ENCODE measurements at regions not wholly inside any gene's neighbourhood (a gene's known extent, or its start where the extent isn't known, plus 50 kb on each side); places are given as distances from the start of the nearest gene placed in this dataset.

DNA sequence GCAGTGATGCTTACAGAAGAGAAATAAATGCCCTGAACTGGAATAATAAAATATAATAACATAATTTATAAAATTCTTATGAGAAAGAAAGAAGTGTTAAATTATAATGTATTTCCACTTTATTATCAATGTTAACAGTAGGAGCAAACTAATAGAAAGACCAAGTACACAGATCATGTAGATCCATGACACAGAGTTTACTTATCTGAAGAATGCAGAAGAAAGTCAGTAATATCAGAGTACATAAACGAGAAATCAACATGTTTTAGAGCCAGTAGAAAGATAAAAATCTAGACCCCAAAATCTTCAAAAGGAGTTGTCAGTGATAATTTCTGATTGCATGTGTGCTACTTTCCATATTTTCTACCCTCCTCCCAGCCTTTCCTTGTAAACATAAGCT is 334.8 kb upstream of the MANEA start:
- H3K56ac ChIP-seq (ENCODE audit: insufficient read length, low read depth, low read length): no peak overlapping the region
- H3K27ac ChIP-seq (ENCODE audit: insufficient read length, low read depth, low read length): no peak overlapping the region
- peaks cover 5 to 10% of the 10 kb centered on the region in 2 experiments; a peak in 2 of 4 replicates for H3K4me1 Mint-ChIP-seq
- no CpG with 5 or more reads among the region's 1 CpG for WGBS (ENCODE audit: extremely low coverage, insufficient read length, low lambda C conversion rate)
- H3K27me3 Mint-ChIP-seq (ENCODE audit: low read depth): no peaks in the 10 kb centered on the region
- H3K36me3 Mint-ChIP-seq (ENCODE audit: insufficient read depth in 1 of 3, low read depth in 3 of 3): no peaks in the 10 kb centered on the region
- H3T11ph ChIP-seq (ENCODE audit: low read length): no peak overlapping the region
- H3K79me1 ChIP-seq (ENCODE audit: insufficient read depth, low read depth, low read length, poor library complexity, severe bottlenecking): no peaks in the 10 kb centered on the region
- H3K4me1 ChIP-seq (ENCODE audit: insufficient read depth, low read length): no peaks in the 10 kb centered on the region
- H3K14ac ChIP-seq (ENCODE audit: insufficient read depth, low read length): no peak overlapping the region
- H2BK20ac ChIP-seq (ENCODE audit: low read depth, low read length, poor library complexity, severe bottlenecking): no peak overlapping the region
- no peak overlapping the region for H4K5ac ChIP-seq (ENCODE audit: insufficient read length, low read depth, low read length)
- H3K9me3 Mint-ChIP-seq: no peaks in the 10 kb centered on the region
- H3K79me2 ChIP-seq (ENCODE audit: insufficient read depth, low read length): no peaks in the 10 kb centered on the region
- no peak overlapping the region for H4K8ac ChIP-seq (replicated peaks; ENCODE audit: insufficient read length, low read depth, low read length)
- no peak overlapping the region for H2AFZ ChIP-seq (ENCODE audit: low read length)
- no peak overlapping the region for H2BK12ac ChIP-seq (ENCODE audit: insufficient read length, low read depth, low read length)
- H2BK15ac ChIP-seq (ENCODE audit: low read depth, low read length): no peak overlapping the region
- no peak overlapping the region for H3K9ac ChIP-seq (ENCODE audit: extremely low read depth, insufficient read length, low read length)
- H3K23ac ChIP-seq (ENCODE audit: insufficient read length, low read depth, low read length): no peak overlapping the region
- H3K4me3 Mint-ChIP-seq: no peak overlapping the region
- no peaks in the 10 kb centered on the region for H3K27me3 ChIP-seq (ENCODE audit: insufficient read depth, low read length)
- H2BK5ac ChIP-seq (ENCODE audit: insufficient read length, low read length): no peak overlapping the region
- no peaks in the 10 kb centered on the region for H3K23me2 ChIP-seq (ENCODE audit: insufficient read length, low read depth, low read length, poor library complexity, severe bottlenecking)
- H3K9me3 ChIP-seq (ENCODE audit: control insufficient read depth, low read depth, low read length): no peaks in the 10 kb centered on the region
- no peaks in the 10 kb centered on the region for H4K20me1 ChIP-seq (ENCODE audit: control insufficient read depth, insufficient read depth, insufficient read length)
- H3K4me2 ChIP-seq (ENCODE audit: insufficient read depth, insufficient read length, low read length): no peak overlapping the region
- DNase-seq: no peak
- peak overlapping the region in 1 of 3 experiments; percentile 10; a peak in 1 of 7 replicates for H3K27ac Mint-ChIP-seq
- no peak overlapping the region for H2BK120ac ChIP-seq (ENCODE audit: low read depth, low read length, poor library complexity, severe bottlenecking)
- no peak overlapping the region for H4K91ac ChIP-seq (ENCODE audit: insufficient read length, low read depth, low read length)
- no peak overlapping the region for H2AK5ac ChIP-seq (ENCODE audit: insufficient read length, low read length)
- no peak for TF ChIP-seq CTCF (conservative IDR thresholded peaks at IDR 0.05)
- H3K4ac ChIP-seq (ENCODE audit: low read depth, low read length): no peak overlapping the region
- H3K18ac ChIP-seq (ENCODE audit: insufficient read length, low read depth, low read length): no peak overlapping the region

Measured in H9 (cell line).